ENCODE measurements at regions not wholly inside any gene's neighbourhood (a gene's known extent, or its start where the extent isn't known, plus 50 kb on each side); places are given as distances from the start of the nearest gene placed in this dataset.

GRCh38 chr3:82342521-82342920 lies 581.1 kb upstream of the GBE1 start:
- TF ChIP-seq ZFP3 (CRISPR knock-in tag; IDR thresholded peaks at IDR 0.05) = no peak
- TF ChIP-seq BACH2 (CRISPR knock-in tag; IDR thresholded peaks at IDR 0.05; ENCODE audit: borderline replicate concordance) = no peak
